Panc1 (cell line): ENCODE measurements at regions not wholly inside any gene's neighbourhood (a gene's known extent, or its start where the extent isn't known, plus 50 kb on each side); places are given as distances from the start of the nearest gene placed in this dataset.

Source experiments
- ATAC-seq: fragments of 200-7000 bp; cut with Tn5 transposase; 2 replicates; pipeline ENCODE4 v1.9.1; 2020; ENCODE audit warnings: mild to moderate bottlenecking, moderate library complexity
- BruUV-seq: library from RNA; stranded (reverse); fragments of 400-500 nt; replicated peaks from 2 replicates; lab custom pipeline; 2021; lab: Mats Ljungman, UMichigan
- CTCF ChIA-PET: fragments of 300-600 bp; sonication (Branson Sonifier 250); formaldehyde crosslinking; loops from one replicate; lab custom pipeline; 2022; ENCODE audit warnings: antibody characterized with exemption; lab: Charles Lee
- POLR2A ChIA-PET: fragments of 300-600 bp; sonication (Branson Sonifier 250); formaldehyde crosslinking; loops from one replicate; lab custom pipeline; 2022; ENCODE audit warnings: antibody characterized with exemption; lab: Charles Lee
- DNase-seq: peaks from one replicate; pipeline ENCODE4 v3.0.0-alpha.2; 2010; ENCODE audit warnings: low read depth, low spot score
- H3K27ac ChIP-seq: 2 replicates; pipeline ENCODE4 v1.5.1; 2011; ENCODE audit warnings: mild to moderate bottlenecking, low read length, inconsistent platforms
- H3K27me3 ChIP-seq: fragments of 200-500 bp; sonication (Bioruptor generic); 2 replicates; pipeline ENCODE4 v1.6.0; 2014; ENCODE audit warnings: low read length, inconsistent platforms; ENCODE audit not compliant: control insufficient read depth, insufficient read depth
- H3K36me3 ChIP-seq: fragments of 200-500 bp; sonication (Bioruptor generic); 2 replicates; pipeline ENCODE4 v1.5.1; 2014; ENCODE audit warnings: inconsistent platforms, mild to moderate bottlenecking, low read length, moderate library complexity; ENCODE audit not compliant: control insufficient read depth, insufficient read depth
- H3K4me1 ChIP-seq: 2 replicates; pipeline ENCODE4 v1.5.1; 2011; ENCODE audit warnings: inconsistent platforms, mild to moderate bottlenecking, low read length, moderate library complexity; ENCODE audit not compliant: control insufficient read depth, insufficient read depth
- H3K4me3 ChIP-seq, 2 experiments: 2 replicates each; pipeline ENCODE4 v1.5.1; 2011 to 2012; ENCODE audit warnings: low read depth in 2 of 2, low read length in 2 of 2, mild to moderate bottlenecking in 2 of 2, inconsistent platforms in 1 of 2, moderate library complexity in 1 of 2
- H3K9me3 ChIP-seq: fragments of 200-500 bp; sonication (Bioruptor generic); 2 replicates; pipeline ENCODE4 v1.5.1; 2014; ENCODE audit warnings: low read depth, mild to moderate bottlenecking, inconsistent platforms, low read length, moderate library complexity; ENCODE audit not compliant: control insufficient read depth, insufficient read depth
- CTCF ChIP-seq: fragments of 450-650 bp; IDR thresholded peaks from 2 replicates; pipeline ENCODE4 v1.5.1; 2017; ENCODE audit warnings: mild to moderate bottlenecking
- POLR2AphosphoS5 ChIP-seq: IDR thresholded peaks from 2 replicates; pipeline ENCODE4 v1.6.1; 2012; ENCODE audit warnings: mild to moderate bottlenecking, low read depth, low read length, moderate library complexity
- REST ChIP-seq, 2 experiments: IDR thresholded peaks; 2 replicates each; pipeline ENCODE4 v1.6.1; 2011 to 2012; ENCODE audit warnings: low read depth in 2 of 2, control low read depth in 1 of 2, low read length in 1 of 2, mild to moderate bottlenecking in 1 of 2, moderate library complexity in 1 of 2; ENCODE audit not compliant: insufficient read depth in 1 of 2
- SIN3A ChIP-seq: IDR thresholded peaks from 2 replicates; pipeline ENCODE4 v1.6.1; 2012; ENCODE audit warnings: low read depth, mild to moderate bottlenecking, low read length, moderate library complexity, borderline replicate concordance; ENCODE audit not compliant: insufficient read depth
- TCF7L2 ChIP-seq: IDR thresholded peaks from 2 replicates; pipeline ENCODE4 v1.6.1; 2011; ENCODE audit warnings: mild to moderate bottlenecking, low read depth, low read length, inconsistent platforms
- in situ Hi-C: cut with HindIII; loops from 2 replicates; pipeline ENCODE4 v1.10.0; 2016; ENCODE audit warnings: low sequenced_read_pairs, low pct_unique_long_range_greater_than_20kb
- intact Hi-C: fragments of 100-400 bp; cut with micrococcal nuclease; formaldehyde crosslinking; loops from one replicate; pipeline ENCODE4 v1.10.0; 2022; ENCODE audit not compliant: unreplicated experiment

GRCh38 chr15:97072545-97072944 lies 742.0 kb downstream of the NR2F2 start:
- CTCF ChIA-PET = no interaction called here
- H3K4me3 ChIP-seq = no peak overlapping the region
- in situ Hi-C loops = no loop called here
- intact Hi-C loops = no loop called here
- H3K27ac ChIP-seq = no peak overlapping the region
- DNase-seq = no peak
- H3K9me3 ChIP-seq = no peaks in the 10 kb centered on the region
- H3K27me3 ChIP-seq = no peaks in the 10 kb centered on the region
- H3K36me3 ChIP-seq = no peaks in the 10 kb centered on the region
- no peaks in the 10 kb centered on the region for H3K4me1 ChIP-seq
- ATAC-seq = no peak
- POLR2A ChIA-PET = no interaction called here
- no TSS peak for BruUV-seq
- TF ChIP-seq REST (IDR thresholded peaks at IDR 0.05; ENCODE audit: insufficient read depth in 1 of 2, low read depth in 2 of 2, low read length in 1 of 2) = no peak
- TF ChIP-seq CTCF = no peak
- no peak for TF ChIP-seq POLR2AphosphoS5
- TF ChIP-seq SIN3A = no peak

GRCh38 chr15:97076011-97076410 lies 745.5 kb downstream of the NR2F2 start:
- ATAC-seq (no peak), DNase-seq (no peak)
- no TSS peak for BruUV-seq
- Histone ChIP-seq H3K27me3 (no peaks in the 10 kb centered on the region), H3K4me3 (no peak overlapping the region), H3K9me3 (no peaks in the 10 kb centered on the region), H3K4me1 (no peaks in the 10 kb centered on the region), H3K27ac (no peak overlapping the region), H3K36me3 (no peaks in the 10 kb centered on the region)
- POLR2A ChIA-PET = no interaction called here
- TF ChIP-seq CTCF = no peak
- no peak for TF ChIP-seq REST (IDR thresholded peaks at IDR 0.05; ENCODE audit: insufficient read depth in 1 of 2, low read depth in 2 of 2, low read length in 1 of 2)
- TF ChIP-seq TCF7L2 = no peak
- TF ChIP-seq SIN3A = no peak
- TF ChIP-seq POLR2AphosphoS5 = no peak
- CTCF ChIA-PET = no interaction called here
- intact Hi-C loops = no loop called here
- in situ Hi-C loops = no loop called here
